ENCODE measurements at regions not wholly inside any gene's neighbourhood (a gene's known extent, or its start where the extent isn't known, plus 50 kb on each side); places are given as distances from the start of the nearest gene placed in this dataset.

DNA sequence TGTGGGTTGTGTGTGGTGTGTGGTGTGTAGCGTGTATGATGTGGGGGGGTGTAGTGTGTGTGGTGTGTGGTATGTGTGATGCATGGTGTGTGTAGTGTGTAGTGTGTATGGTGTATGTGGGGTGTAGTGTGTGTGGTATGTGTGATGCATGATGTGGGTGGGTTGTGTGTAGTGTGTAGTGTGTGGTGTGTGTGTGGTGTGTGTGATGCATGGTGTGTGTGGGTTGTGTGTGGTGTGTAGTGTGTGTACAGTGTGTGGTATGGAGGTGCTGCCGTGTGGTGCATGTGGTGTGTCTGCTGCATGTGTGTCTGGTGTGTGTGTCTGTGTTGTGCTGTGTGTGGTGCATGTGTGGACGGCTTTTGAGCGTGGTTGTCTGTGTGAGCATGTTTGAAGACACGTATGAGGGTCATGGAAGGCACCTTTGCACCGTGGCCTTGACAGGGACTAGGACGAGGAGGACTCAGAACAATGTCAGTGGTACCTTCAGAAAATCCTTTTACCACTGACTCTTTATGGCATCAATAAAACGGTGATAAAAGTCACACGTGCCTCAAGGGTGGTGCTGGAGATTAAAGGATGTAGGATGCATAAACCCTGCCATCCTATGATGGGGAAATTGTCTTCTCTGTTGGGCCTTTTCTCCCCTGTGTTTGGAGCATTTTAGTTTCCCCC is 328.7 kb upstream of the B3GAT1 start:
- CTCF ChIA-PET: no interaction called here
- Histone ChIP-seq H3K27ac (ENCODE audit: low read length) (no peak overlapping the region), H3K27me3 (ENCODE audit: control insufficient read depth, insufficient read depth, low read length) (no peaks in the 10 kb centered on the region), H3K4me3 (ENCODE audit: low read depth in 2 of 2, low read length in 2 of 2) (no peak overlapping the region), H3K36me3 (ENCODE audit: control insufficient read depth, insufficient read depth, low read length) (no peaks in the 10 kb centered on the region), H3K9me3 (ENCODE audit: control insufficient read depth, insufficient read depth, low read depth, low read length) (no peaks in the 10 kb centered on the region), H3K4me1 (ENCODE audit: control insufficient read depth, insufficient read depth, low read length) (no peaks in the 10 kb centered on the region)
- in situ Hi-C loops (cut with HindIII; ENCODE audit: low pct_unique_long_range_greater_than_20kb, low sequenced_read_pairs) (no loop called here), intact Hi-C loops (cut with micrococcal nuclease; ENCODE audit: unreplicated experiment) (no loop called here)
- POLR2A ChIA-PET: no interaction called here
- no TSS peak for BruUV-seq (replicated peaks)
- TF ChIP-seq, protein P1, sequence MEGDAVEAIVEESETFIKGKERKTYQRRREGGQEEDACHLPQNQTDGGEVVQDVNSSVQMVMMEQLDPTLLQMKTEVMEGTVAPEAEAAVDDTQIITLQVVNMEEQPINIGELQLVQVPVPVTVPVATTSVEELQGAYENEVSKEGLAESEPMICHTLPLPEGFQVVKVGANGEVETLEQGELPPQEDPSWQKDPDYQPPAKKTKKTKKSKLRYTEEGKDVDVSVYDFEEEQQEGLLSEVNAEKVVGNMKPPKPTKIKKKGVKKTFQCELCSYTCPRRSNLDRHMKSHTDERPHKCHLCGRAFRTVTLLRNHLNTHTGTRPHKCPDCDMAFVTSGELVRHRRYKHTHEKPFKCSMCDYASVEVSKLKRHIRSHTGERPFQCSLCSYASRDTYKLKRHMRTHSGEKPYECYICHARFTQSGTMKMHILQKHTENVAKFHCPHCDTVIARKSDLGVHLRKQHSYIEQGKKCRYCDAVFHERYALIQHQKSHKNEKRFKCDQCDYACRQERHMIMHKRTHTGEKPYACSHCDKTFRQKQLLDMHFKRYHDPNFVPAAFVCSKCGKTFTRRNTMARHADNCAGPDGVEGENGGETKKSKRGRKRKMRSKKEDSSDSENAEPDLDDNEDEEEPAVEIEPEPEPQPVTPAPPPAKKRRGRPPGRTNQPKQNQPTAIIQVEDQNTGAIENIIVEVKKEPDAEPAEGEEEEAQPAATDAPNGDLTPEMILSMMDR (IDR thresholded peaks at IDR 0.05): no peak
- TF ChIP-seq TCF7L2 (IDR thresholded peaks at IDR 0.05; ENCODE audit: low read depth, low read length) (no peak), SIN3A (IDR thresholded peaks at IDR 0.05; ENCODE audit: borderline replicate concordance, insufficient read depth, low read depth, low read length) (no peak), POLR2AphosphoS5 (IDR thresholded peaks at IDR 0.05; ENCODE audit: low read depth, low read length) (no peak)
- TF ChIP-seq, protein P2, sequence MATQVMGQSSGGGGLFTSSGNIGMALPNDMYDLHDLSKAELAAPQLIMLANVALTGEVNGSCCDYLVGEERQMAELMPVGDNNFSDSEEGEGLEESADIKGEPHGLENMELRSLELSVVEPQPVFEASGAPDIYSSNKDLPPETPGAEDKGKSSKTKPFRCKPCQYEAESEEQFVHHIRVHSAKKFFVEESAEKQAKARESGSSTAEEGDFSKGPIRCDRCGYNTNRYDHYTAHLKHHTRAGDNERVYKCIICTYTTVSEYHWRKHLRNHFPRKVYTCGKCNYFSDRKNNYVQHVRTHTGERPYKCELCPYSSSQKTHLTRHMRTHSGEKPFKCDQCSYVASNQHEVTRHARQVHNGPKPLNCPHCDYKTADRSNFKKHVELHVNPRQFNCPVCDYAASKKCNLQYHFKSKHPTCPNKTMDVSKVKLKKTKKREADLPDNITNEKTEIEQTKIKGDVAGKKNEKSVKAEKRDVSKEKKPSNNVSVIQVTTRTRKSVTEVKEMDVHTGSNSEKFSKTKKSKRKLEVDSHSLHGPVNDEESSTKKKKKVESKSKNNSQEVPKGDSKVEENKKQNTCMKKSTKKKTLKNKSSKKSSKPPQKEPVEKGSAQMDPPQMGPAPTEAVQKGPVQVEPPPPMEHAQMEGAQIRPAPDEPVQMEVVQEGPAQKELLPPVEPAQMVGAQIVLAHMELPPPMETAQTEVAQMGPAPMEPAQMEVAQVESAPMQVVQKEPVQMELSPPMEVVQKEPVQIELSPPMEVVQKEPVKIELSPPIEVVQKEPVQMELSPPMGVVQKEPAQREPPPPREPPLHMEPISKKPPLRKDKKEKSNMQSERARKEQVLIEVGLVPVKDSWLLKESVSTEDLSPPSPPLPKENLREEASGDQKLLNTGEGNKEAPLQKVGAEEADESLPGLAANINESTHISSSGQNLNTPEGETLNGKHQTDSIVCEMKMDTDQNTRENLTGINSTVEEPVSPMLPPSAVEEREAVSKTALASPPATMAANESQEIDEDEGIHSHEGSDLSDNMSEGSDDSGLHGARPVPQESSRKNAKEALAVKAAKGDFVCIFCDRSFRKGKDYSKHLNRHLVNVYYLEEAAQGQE (IDR thresholded peaks at IDR 0.05; ENCODE audit: insufficient read depth in 1 of 2, low read depth in 2 of 2, low read length in 1 of 2): no peak
- no peak for DNase-seq (ENCODE audit: low read depth, low spot score)
- ATAC-seq: peak; percentile 40; the same call in 1 of the 2 replicates

DNA sequence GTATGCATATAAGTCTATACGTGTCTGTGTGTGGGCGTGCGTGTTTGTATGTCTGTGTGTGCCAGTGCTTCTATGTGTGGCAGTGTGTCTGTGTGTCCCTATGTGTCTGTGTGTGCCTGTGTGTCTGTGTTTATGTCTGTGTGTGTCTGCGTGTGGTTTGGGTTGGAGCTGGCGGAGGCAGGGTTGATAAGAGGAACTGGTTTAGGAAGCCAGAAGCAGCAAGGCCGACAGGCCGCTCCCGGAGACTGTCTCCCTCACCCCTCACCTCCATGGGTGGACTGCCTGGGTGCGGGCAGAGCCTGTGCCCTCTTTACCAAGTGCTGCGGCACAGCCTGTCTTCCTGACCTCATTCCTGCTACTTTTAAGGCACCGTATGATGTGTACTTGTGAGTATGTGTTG is 327.1 kb upstream of the B3GAT1 start:
- ChIA-PET POLR2A (no interaction called here), CTCF (no interaction called here)
- Histone ChIP-seq H3K27me3 (ENCODE audit: control insufficient read depth, insufficient read depth, low read length) (no peaks in the 10 kb centered on the region), H3K27ac (ENCODE audit: low read length) (no peak overlapping the region), H3K4me3 (ENCODE audit: low read depth in 2 of 2, low read length in 2 of 2) (no peak overlapping the region), H3K4me1 (ENCODE audit: control insufficient read depth, insufficient read depth, low read length) (no peaks in the 10 kb centered on the region), H3K36me3 (ENCODE audit: control insufficient read depth, insufficient read depth, low read length) (no peaks in the 10 kb centered on the region), H3K9me3 (ENCODE audit: control insufficient read depth, insufficient read depth, low read depth, low read length) (no peaks in the 10 kb centered on the region)
- TF ChIP-seq SIN3A (IDR thresholded peaks at IDR 0.05; ENCODE audit: borderline replicate concordance, insufficient read depth, low read depth, low read length) (no peak), POLR2AphosphoS5 (IDR thresholded peaks at IDR 0.05; ENCODE audit: low read depth, low read length) (no peak), TCF7L2 (IDR thresholded peaks at IDR 0.05; ENCODE audit: low read depth, low read length) (no peak)
- TF ChIP-seq, protein P1 (IDR thresholded peaks at IDR 0.05): no peak
- TF ChIP-seq, protein P2 (IDR thresholded peaks at IDR 0.05; ENCODE audit: insufficient read depth in 1 of 2, low read depth in 2 of 2, low read length in 1 of 2): no peak
- in situ Hi-C loops (cut with HindIII; ENCODE audit: low pct_unique_long_range_greater_than_20kb, low sequenced_read_pairs) (no loop called here), intact Hi-C loops (cut with micrococcal nuclease; ENCODE audit: unreplicated experiment) (no loop called here)
- DNase-seq (ENCODE audit: low read depth, low spot score) (no peak), ATAC-seq (no peak)
- no TSS peak for BruUV-seq (replicated peaks)

All from Panc1 (cell line).